ENCODE measurements at regions not wholly inside any gene's neighbourhood (a gene's known extent, or its start where the extent isn't known, plus 50 kb on each side); places are given as distances from the start of the nearest gene placed in this dataset.

DNA sequence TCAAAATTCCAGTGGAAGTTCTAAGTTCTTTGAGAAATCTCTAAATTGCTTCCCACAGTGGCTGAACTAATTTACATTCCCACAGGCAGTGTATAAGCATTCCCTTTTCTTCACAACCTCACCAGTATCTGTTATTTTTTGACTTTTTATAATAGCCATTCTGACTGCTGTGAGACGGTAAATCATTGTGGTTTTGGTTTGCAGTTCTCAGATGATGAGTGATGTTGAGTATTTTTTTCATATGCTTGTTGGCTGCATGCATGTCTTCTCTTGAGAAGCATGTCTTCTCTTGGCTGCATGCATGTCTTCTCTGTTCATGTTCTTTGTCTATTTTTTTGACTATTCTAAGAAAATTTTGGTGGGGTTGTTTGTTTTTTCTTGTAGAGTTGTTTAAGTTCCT lies 499.6 kb upstream of the CCDC54 start:
- Histone ChIP-seq H3K27ac (ENCODE audit: low read depth in 2 of 2, low read length in 1 of 2) (no peak overlapping the region), H3K27me3 (ENCODE audit: control insufficient read depth in 1 of 2, insufficient read depth in 2 of 2, low read length in 2 of 2) (no peaks in the 10 kb centered on the region), H3K9me3 (ENCODE audit: control insufficient read depth in 2 of 2, insufficient read depth in 1 of 2, low read depth in 1 of 2, low read length in 1 of 2) (no peaks in the 10 kb centered on the region), H3K36me3 (ENCODE audit: control insufficient read depth in 2 of 2, insufficient read depth in 2 of 2, low read length in 1 of 2) (no peaks in the 10 kb centered on the region), H3K4me1 (ENCODE audit: control insufficient read depth in 2 of 2, insufficient read depth in 2 of 2, low read length in 1 of 2) (no peaks in the 10 kb centered on the region), H3K4me3 (ENCODE audit: low read depth in 1 of 2, low read length in 2 of 2) (no peak overlapping the region)
- 75 to 83% methylated on average over 1 of the region's 1 CpG for WGBS, 2 donors

DNA sequence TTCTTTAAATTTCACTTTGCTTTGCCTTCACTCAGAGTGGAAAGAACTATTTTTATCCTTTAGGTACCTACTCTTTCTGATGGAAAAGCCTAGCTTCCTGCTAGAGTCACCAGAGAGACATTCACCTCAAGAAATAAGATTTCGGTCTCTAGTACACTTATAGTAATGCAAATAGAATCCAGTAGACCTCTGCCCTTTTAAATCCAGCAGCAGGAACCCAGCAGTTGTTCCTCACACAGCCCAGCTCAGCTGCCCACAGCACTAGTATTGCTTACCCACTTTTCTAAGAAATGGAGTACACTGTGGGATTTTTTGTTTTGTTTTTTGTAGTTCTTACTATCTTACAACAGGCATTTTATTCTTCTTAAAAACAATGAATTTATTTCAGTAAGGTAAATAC lies 497.0 kb upstream of the CCDC54 start:
- Histone ChIP-seq H3K4me1 (ENCODE audit: control insufficient read depth in 2 of 2, insufficient read depth in 2 of 2, low read length in 1 of 2) (no peaks in the 10 kb centered on the region), H3K27me3 (ENCODE audit: control insufficient read depth in 1 of 2, insufficient read depth in 2 of 2, low read length in 2 of 2) (no peaks in the 10 kb centered on the region), H3K9me3 (ENCODE audit: control insufficient read depth in 2 of 2, insufficient read depth in 1 of 2, low read depth in 1 of 2, low read length in 1 of 2) (no peaks in the 10 kb centered on the region), H3K4me3 (ENCODE audit: low read depth in 1 of 2, low read length in 2 of 2) (no peak overlapping the region), H3K27ac (ENCODE audit: low read depth in 2 of 2, low read length in 1 of 2) (no peak overlapping the region), H3K36me3 (ENCODE audit: control insufficient read depth in 2 of 2, insufficient read depth in 2 of 2, low read length in 1 of 2) (no peaks in the 10 kb centered on the region)
- WGBS, 2 donors = 61 to 76% methylated on average over 1 of the region's 1 CpG

DNA sequence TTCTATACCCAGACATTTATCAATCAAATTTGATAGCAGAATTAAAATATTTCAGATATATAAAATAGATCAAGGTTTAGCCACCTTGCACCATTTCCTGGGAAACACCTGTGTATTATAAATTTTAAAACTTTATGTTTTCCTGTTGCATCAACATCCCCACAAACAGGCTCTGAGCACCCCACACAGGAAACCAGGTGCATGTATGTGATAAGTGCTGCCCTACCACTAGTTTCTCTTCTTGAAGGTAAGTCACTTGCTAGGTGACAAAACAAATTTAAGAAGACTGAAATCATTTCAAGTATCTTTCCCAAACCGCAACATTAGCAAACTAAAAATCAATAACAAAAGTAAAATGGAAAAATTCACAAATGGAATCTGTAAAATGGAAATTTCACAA lies 496.1 kb upstream of the CCDC54 start:
- no peaks in the 10 kb centered on the region for H3K27me3 ChIP-seq (ENCODE audit: control insufficient read depth in 1 of 2, insufficient read depth in 2 of 2, low read length in 2 of 2)
- 93 to 96% methylated on average over 1 of the region's 1 CpG for WGBS, 2 donors
- no peaks in the 10 kb centered on the region for H3K4me1 ChIP-seq (ENCODE audit: control insufficient read depth in 2 of 2, insufficient read depth in 2 of 2, low read length in 1 of 2)
- H3K4me3 ChIP-seq (ENCODE audit: low read depth in 1 of 2, low read length in 2 of 2) = no peak overlapping the region
- no peak overlapping the region for H3K27ac ChIP-seq (ENCODE audit: low read depth in 2 of 2, low read length in 1 of 2)
- H3K36me3 ChIP-seq (ENCODE audit: control insufficient read depth in 2 of 2, insufficient read depth in 2 of 2, low read length in 1 of 2) = no peaks in the 10 kb centered on the region
- no peaks in the 10 kb centered on the region for H3K9me3 ChIP-seq (ENCODE audit: control insufficient read depth in 2 of 2, insufficient read depth in 1 of 2, low read depth in 1 of 2, low read length in 1 of 2)

DNA sequence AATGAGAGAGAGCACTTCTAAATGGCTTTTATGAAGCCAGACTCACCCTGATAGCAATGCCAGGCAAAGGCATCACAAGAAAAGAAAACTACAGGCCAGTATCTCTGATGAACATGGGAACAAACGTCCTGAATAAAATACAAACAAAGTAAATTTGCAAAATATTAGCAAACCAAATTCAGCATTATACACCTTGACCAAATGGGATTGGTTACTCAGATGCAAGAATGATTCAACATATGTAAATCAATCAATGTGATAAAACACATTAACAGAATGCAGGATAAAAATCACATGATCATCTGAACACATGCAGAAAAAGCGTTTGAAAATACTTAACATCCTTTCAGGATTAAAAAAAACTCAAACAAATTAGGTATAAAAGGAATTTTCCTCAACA lies 494.9 kb upstream of the CCDC54 start:
- Histone ChIP-seq H3K27me3 (ENCODE audit: control insufficient read depth in 1 of 2, insufficient read depth in 2 of 2, low read length in 2 of 2) (no peaks in the 10 kb centered on the region), H3K4me3 (ENCODE audit: low read depth in 1 of 2, low read length in 2 of 2) (no peak overlapping the region), H3K9me3 (ENCODE audit: control insufficient read depth in 2 of 2, insufficient read depth in 1 of 2, low read depth in 1 of 2, low read length in 1 of 2) (no peaks in the 10 kb centered on the region), H3K36me3 (ENCODE audit: control insufficient read depth in 2 of 2, insufficient read depth in 2 of 2, low read length in 1 of 2) (no peaks in the 10 kb centered on the region), H3K27ac (ENCODE audit: low read depth in 2 of 2, low read length in 1 of 2) (no peak overlapping the region), H3K4me1 (ENCODE audit: control insufficient read depth in 2 of 2, insufficient read depth in 2 of 2, low read length in 1 of 2) (no peaks in the 10 kb centered on the region)
- WGBS, 2 donors = 73% methylated on average over 2 of the region's 2 CpGs

DNA sequence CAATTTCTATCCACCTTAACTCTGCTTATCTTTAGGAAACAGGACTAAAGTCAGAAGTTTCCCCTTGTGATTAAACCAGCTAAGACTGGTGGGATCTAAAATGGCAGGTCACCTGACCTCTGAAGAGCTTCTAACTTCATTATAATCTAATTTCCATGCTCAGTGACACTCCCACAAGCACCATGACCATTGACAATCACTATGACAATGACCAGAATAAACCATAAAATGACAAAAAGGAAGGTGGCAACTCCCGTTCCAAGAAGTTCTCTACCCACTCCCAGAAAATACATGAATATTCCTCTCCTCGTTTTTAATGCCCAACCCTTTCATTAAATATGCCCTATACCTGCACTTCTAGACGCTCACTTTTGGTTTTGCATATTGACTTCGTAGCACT lies 471.2 kb upstream of the CCDC54 start:
- Histone ChIP-seq H3K27me3 (ENCODE audit: control insufficient read depth in 1 of 2, insufficient read depth in 2 of 2, low read length in 2 of 2) (no peaks in the 10 kb centered on the region), H3K4me3 (ENCODE audit: low read depth in 1 of 2, low read length in 2 of 2) (no peak overlapping the region), H3K4me1 (ENCODE audit: control insufficient read depth in 2 of 2, insufficient read depth in 2 of 2, low read length in 1 of 2) (no peaks in the 10 kb centered on the region), H3K27ac (ENCODE audit: low read depth in 2 of 2, low read length in 1 of 2) (no peak overlapping the region), H3K36me3 (ENCODE audit: control insufficient read depth in 2 of 2, insufficient read depth in 2 of 2, low read length in 1 of 2) (no peaks in the 10 kb centered on the region), H3K9me3 (ENCODE audit: control insufficient read depth in 2 of 2, insufficient read depth in 1 of 2, low read depth in 1 of 2, low read length in 1 of 2) (no peaks in the 10 kb centered on the region)
- 56 to 62% methylated on average over 4 of the region's 4 CpGs for WGBS, 2 donors

- Histone ChIP-seq H3K4me1 (ENCODE audit: control insufficient read depth in 2 of 2, insufficient read depth in 2 of 2, low read length in 1 of 2) (no peaks in the 10 kb centered on the region), H3K36me3 (ENCODE audit: control insufficient read depth in 2 of 2, insufficient read depth in 2 of 2, low read length in 1 of 2) (no peaks in the 10 kb centered on the region), H3K9me3 (ENCODE audit: control insufficient read depth in 2 of 2, insufficient read depth in 1 of 2, low read depth in 1 of 2, low read length in 1 of 2) (no peaks in the 10 kb centered on the region), H3K4me3 (ENCODE audit: low read depth in 1 of 2, low read length in 2 of 2) (no peak overlapping the region), H3K27me3 (ENCODE audit: control insufficient read depth in 1 of 2, insufficient read depth in 2 of 2, low read length in 2 of 2) (no peaks in the 10 kb centered on the region), H3K27ac (ENCODE audit: low read depth in 2 of 2, low read length in 1 of 2) (no peak overlapping the region)
- 78% methylated on average over 10 of the region's 10 CpGs for WGBS, 2 donors
Observed at GRCh38 chr3:106908181-106908938, 468.9 kb upstream of the CCDC54 start.

DNA sequence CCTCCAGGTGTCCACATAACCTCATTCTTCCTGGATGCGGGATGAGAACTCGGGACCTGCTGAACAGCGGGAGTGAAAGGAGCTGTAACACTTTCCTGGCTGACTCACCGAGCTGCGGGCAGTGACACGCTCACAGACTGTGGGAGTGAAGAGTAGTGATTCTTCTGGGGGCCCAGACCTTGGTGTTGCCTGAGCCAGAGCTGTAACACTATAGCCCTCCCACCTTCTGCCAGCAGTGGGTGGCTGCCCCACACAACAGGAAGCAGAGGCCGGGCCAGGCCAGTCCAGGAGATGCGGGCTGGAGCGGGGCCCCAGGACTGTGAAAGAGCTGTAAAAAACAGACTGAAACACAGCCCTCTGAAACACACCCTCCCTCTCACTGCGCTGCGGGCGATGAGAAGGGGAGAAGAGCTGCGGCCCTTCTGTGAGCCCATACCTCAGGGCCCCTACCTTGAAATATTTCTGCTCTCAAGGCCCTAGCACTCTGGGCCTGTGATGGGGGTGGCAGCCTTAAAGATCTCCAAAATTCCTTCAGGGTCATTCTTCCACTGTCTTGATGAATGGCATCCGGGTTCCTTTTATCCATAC lies 464.0 kb upstream of the CCDC54 start:
- Histone ChIP-seq H3K27me3 (ENCODE audit: control insufficient read depth in 1 of 2, insufficient read depth in 2 of 2, low read length in 2 of 2) (no peaks in the 10 kb centered on the region), H3K27ac (ENCODE audit: low read depth in 2 of 2, low read length in 1 of 2) (no peak overlapping the region), H3K4me1 (ENCODE audit: control insufficient read depth in 2 of 2, insufficient read depth in 2 of 2, low read length in 1 of 2) (no peaks in the 10 kb centered on the region), H3K4me3 (ENCODE audit: low read depth in 1 of 2, low read length in 2 of 2) (no peak overlapping the region), H3K36me3 (ENCODE audit: control insufficient read depth in 2 of 2, insufficient read depth in 2 of 2, low read length in 1 of 2) (no peaks in the 10 kb centered on the region), H3K9me3 (ENCODE audit: control insufficient read depth in 2 of 2, insufficient read depth in 1 of 2, low read depth in 1 of 2, low read length in 1 of 2) (no peaks in the 10 kb centered on the region)
- 79 to 85% methylated on average over 14 of the region's 14 CpGs for WGBS, 2 donors

GRCh38 chr3:106913966-106914365 lies 463.3 kb upstream of the CCDC54 start:
- Histone ChIP-seq H3K9me3 (ENCODE audit: control insufficient read depth in 2 of 2, insufficient read depth in 1 of 2, low read depth in 1 of 2, low read length in 1 of 2) (no peaks in the 10 kb centered on the region), H3K4me1 (ENCODE audit: control insufficient read depth in 2 of 2, insufficient read depth in 2 of 2, low read length in 1 of 2) (no peaks in the 10 kb centered on the region), H3K36me3 (ENCODE audit: control insufficient read depth in 2 of 2, insufficient read depth in 2 of 2, low read length in 1 of 2) (no peaks in the 10 kb centered on the region), H3K27me3 (ENCODE audit: control insufficient read depth in 1 of 2, insufficient read depth in 2 of 2, low read length in 2 of 2) (no peaks in the 10 kb centered on the region), H3K27ac (ENCODE audit: low read depth in 2 of 2, low read length in 1 of 2) (no peak overlapping the region), H3K4me3 (ENCODE audit: low read depth in 1 of 2, low read length in 2 of 2) (no peak overlapping the region)
- WGBS, 2 donors = 85 to 92% methylated on average over 4 of the region's 4 CpGs

DNA sequence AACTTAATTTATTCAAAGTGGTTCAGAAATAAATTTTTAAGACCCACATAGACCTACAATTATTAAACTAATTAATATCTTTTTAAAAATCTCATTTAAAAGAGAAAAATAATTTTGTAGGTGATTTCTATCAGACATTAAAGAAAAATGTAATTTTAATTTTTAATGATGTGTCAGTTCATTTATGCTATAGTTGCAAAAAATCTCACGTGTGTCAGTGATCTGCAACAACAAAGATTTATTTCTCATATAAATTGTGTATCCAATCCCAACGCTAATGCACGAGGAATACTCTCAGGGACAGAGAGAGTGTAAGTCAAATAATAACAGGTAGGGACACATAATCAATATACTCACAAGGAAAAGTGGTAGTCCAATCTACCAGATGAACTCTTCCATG lies 456.6 kb upstream of the CCDC54 start:
- Histone ChIP-seq H3K36me3 (ENCODE audit: control insufficient read depth in 2 of 2, insufficient read depth in 2 of 2, low read length in 1 of 2) (no peaks in the 10 kb centered on the region), H3K27me3 (ENCODE audit: control insufficient read depth in 1 of 2, insufficient read depth in 2 of 2, low read length in 2 of 2) (no peaks in the 10 kb centered on the region), H3K4me3 (ENCODE audit: low read depth in 1 of 2, low read length in 2 of 2) (no peak overlapping the region), H3K4me1 (ENCODE audit: control insufficient read depth in 2 of 2, insufficient read depth in 2 of 2, low read length in 1 of 2) (no peaks in the 10 kb centered on the region), H3K27ac (ENCODE audit: low read depth in 2 of 2, low read length in 1 of 2) (no peak overlapping the region), H3K9me3 (ENCODE audit: control insufficient read depth in 2 of 2, insufficient read depth in 1 of 2, low read depth in 1 of 2, low read length in 1 of 2) (no peaks in the 10 kb centered on the region)
- 82 to 86% methylated on average over 3 of the region's 3 CpGs for WGBS, 2 donors

GRCh38 chr3:106929081-106929480 lies 448.2 kb upstream of the CCDC54 start:
- Histone ChIP-seq H3K4me3 (ENCODE audit: low read depth in 1 of 2, low read length in 2 of 2) (no peak overlapping the region), H3K36me3 (ENCODE audit: control insufficient read depth in 2 of 2, insufficient read depth in 2 of 2, low read length in 1 of 2) (no peaks in the 10 kb centered on the region), H3K4me1 (ENCODE audit: control insufficient read depth in 2 of 2, insufficient read depth in 2 of 2, low read length in 1 of 2) (no peaks in the 10 kb centered on the region), H3K27me3 (ENCODE audit: control insufficient read depth in 1 of 2, insufficient read depth in 2 of 2, low read length in 2 of 2) (no peaks in the 10 kb centered on the region), H3K27ac (ENCODE audit: low read depth in 2 of 2, low read length in 1 of 2) (no peak overlapping the region), H3K9me3 (ENCODE audit: control insufficient read depth in 2 of 2, insufficient read depth in 1 of 2, low read depth in 1 of 2, low read length in 1 of 2) (peaks cover 0 to 2% of the 10 kb centered on the region in 2 donors)
- 83 to 85% methylated on average over 3 of the region's 3 CpGs for WGBS, 2 donors
